HEK293 (cell line): ENCODE measurements at regions not wholly inside any gene's neighbourhood (a gene's known extent, or its start where the extent isn't known, plus 50 kb on each side); places are given as distances from the start of the nearest gene placed in this dataset.
A peak's percentile ranks its signal among the peaks of the same experiment; 100 is the strongest.

Source experiments
- BCL11B ChIP-seq: fragments of 450-650 bp; formaldehyde crosslinking; IDR thresholded peaks from 2 replicates; pipeline ENCODE4 v1.5.1; 2016; ENCODE audit warnings: low read depth, missing biosample characterization, missing genetic modification characterization
- GFI1B ChIP-seq: fragments of 450-650 bp; formaldehyde crosslinking; IDR thresholded peaks from 2 replicates; pipeline ENCODE4 v1.5.1; 2016; ENCODE audit warnings: missing biosample characterization, missing genetic modification characterization
- GLI2 ChIP-seq: fragments of 450-650 bp; formaldehyde crosslinking; IDR thresholded peaks from 2 replicates; pipeline ENCODE4; 2017; ENCODE audit warnings: missing biosample characterization, missing genetic modification characterization, low read depth, borderline replicate concordance
- GLIS1 ChIP-seq: fragments of 450-650 bp; formaldehyde crosslinking; IDR thresholded peaks from 2 replicates; pipeline ENCODE4 v1.5.1; 2016; ENCODE audit warnings: missing biosample characterization, missing genetic modification characterization
- HIC1 ChIP-seq: fragments of 450-650 bp; formaldehyde crosslinking; IDR thresholded peaks from 2 replicates; pipeline ENCODE4 v1.5.1; 2016; ENCODE audit warnings: missing biosample characterization, missing genetic modification characterization
- KLF7 ChIP-seq: fragments of 450-650 bp; formaldehyde crosslinking; IDR thresholded peaks from 2 replicates; pipeline ENCODE4 v1.5.1; 2016; ENCODE audit warnings: missing biosample characterization, missing genetic modification characterization, borderline replicate concordance
- MYNN ChIP-seq: fragments of 450-650 bp; formaldehyde crosslinking; IDR thresholded peaks from 2 replicates; pipeline ENCODE4 v1.5.1; 2016; ENCODE audit warnings: missing biosample characterization, missing genetic modification characterization, borderline replicate concordance
- OVOL3 ChIP-seq: fragments of 450-650 bp; formaldehyde crosslinking; IDR thresholded peaks from 2 replicates; pipeline ENCODE4 v1.5.1; 2016; ENCODE audit warnings: missing biosample characterization, missing genetic modification characterization
- REST ChIP-seq: fragments of 450-650 bp; formaldehyde crosslinking; IDR thresholded peaks from 2 replicates; pipeline ENCODE4 v1.5.1; 2016; ENCODE audit warnings: missing biosample characterization, missing genetic modification characterization
- SP3 ChIP-seq: fragments of 450-650 bp; formaldehyde crosslinking; IDR thresholded peaks from 2 replicates; pipeline ENCODE4 v1.5.1; 2016; ENCODE audit warnings: missing biosample characterization, missing genetic modification characterization
- ZEB2 ChIP-seq: fragments of 450-650 bp; formaldehyde crosslinking; IDR thresholded peaks from 2 replicates; pipeline ENCODE4 v1.5.1; 2016; ENCODE audit warnings: missing biosample characterization, missing genetic modification characterization
- ZNF121 ChIP-seq: fragments of 450-650 bp; formaldehyde crosslinking; IDR thresholded peaks from 2 replicates; pipeline ENCODE4 v1.5.1; 2016; ENCODE audit warnings: missing biosample characterization, missing genetic modification characterization
- ZNF146 ChIP-seq: fragments of 450-650 bp; formaldehyde crosslinking; IDR thresholded peaks from 2 replicates; pipeline ENCODE4 v1.5.1; 2016; ENCODE audit warnings: missing biosample characterization, missing genetic modification characterization
- ZNF18 ChIP-seq: fragments of 450-650 bp; formaldehyde crosslinking; IDR thresholded peaks from 2 replicates; pipeline ENCODE4 v1.5.1; 2016; ENCODE audit warnings: missing biosample characterization, missing genetic modification characterization
- ZNF19 ChIP-seq: fragments of 450-650 bp; formaldehyde crosslinking; IDR thresholded peaks from 2 replicates; pipeline ENCODE4; 2016; ENCODE audit warnings: missing biosample characterization, missing genetic modification characterization, low read depth
- ZNF202 ChIP-seq: fragments of 450-650 bp; formaldehyde crosslinking; IDR thresholded peaks from 2 replicates; pipeline ENCODE4 v1.5.1; 2016; ENCODE audit warnings: missing biosample characterization, missing genetic modification characterization, borderline replicate concordance
- ZNF223 ChIP-seq: fragments of 450-650 bp; formaldehyde crosslinking; IDR thresholded peaks from 2 replicates; pipeline ENCODE4 v1.5.1; 2016; ENCODE audit warnings: missing biosample characterization, missing genetic modification characterization
- ZNF266 ChIP-seq: fragments of 450-650 bp; formaldehyde crosslinking; IDR thresholded peaks from 2 replicates; pipeline ENCODE4 v1.5.1; 2016; ENCODE audit warnings: missing biosample characterization, missing genetic modification characterization, low read depth
- ZNF341 ChIP-seq: fragments of 450-650 bp; formaldehyde crosslinking; IDR thresholded peaks from 2 replicates; pipeline ENCODE4; 2016; ENCODE audit warnings: low read depth, missing biosample characterization, missing genetic modification characterization
- ZNF354C ChIP-seq: fragments of 450-650 bp; formaldehyde crosslinking; IDR thresholded peaks from 2 replicates; pipeline ENCODE4 v1.5.1; 2016; ENCODE audit warnings: missing biosample characterization, missing genetic modification characterization, low read depth, borderline replicate concordance
- ZNF394 ChIP-seq: fragments of 450-650 bp; formaldehyde crosslinking; IDR thresholded peaks from 2 replicates; pipeline ENCODE4 v1.5.1; 2016; ENCODE audit warnings: missing biosample characterization, missing genetic modification characterization, mild to moderate bottlenecking, moderate library complexity, borderline replicate concordance
- ZNF510 ChIP-seq: fragments of 450-650 bp; formaldehyde crosslinking; IDR thresholded peaks from 2 replicates; pipeline ENCODE4 v1.5.1; 2018; ENCODE audit warnings: mild to moderate bottlenecking, missing genetic modification characterization, missing biosample characterization; ENCODE audit not compliant: insufficient replicate concordance
- ZNF529 ChIP-seq: fragments of 450-650 bp; formaldehyde crosslinking; IDR thresholded peaks from 2 replicates; pipeline ENCODE4 v1.5.1; 2017; ENCODE audit warnings: missing genetic modification characterization, missing biosample characterization; ENCODE audit not compliant: insufficient replicate concordance
- ZNF580 ChIP-seq: fragments of 450-650 bp; formaldehyde crosslinking; IDR thresholded peaks from 2 replicates; pipeline ENCODE4 v1.5.1; 2016; ENCODE audit warnings: missing biosample characterization, missing genetic modification characterization
- ZNF623 ChIP-seq: fragments of 450-650 bp; formaldehyde crosslinking; IDR thresholded peaks from 2 replicates; pipeline ENCODE4 v1.5.1; 2016; ENCODE audit warnings: missing biosample characterization, missing genetic modification characterization
- ZNF639 ChIP-seq: fragments of 450-650 bp; formaldehyde crosslinking; IDR thresholded peaks from 2 replicates; pipeline ENCODE4 v1.5.1; 2016; ENCODE audit warnings: missing biosample characterization, missing genetic modification characterization
- ZNF654 ChIP-seq: fragments of 450-650 bp; formaldehyde crosslinking; IDR thresholded peaks from 2 replicates; pipeline ENCODE4 v1.5.1; 2016; ENCODE audit warnings: low read depth, missing biosample characterization, missing genetic modification characterization
- ZNF664 ChIP-seq: fragments of 450-650 bp; formaldehyde crosslinking; IDR thresholded peaks from 2 replicates; pipeline ENCODE4 v1.5.1; 2016; ENCODE audit warnings: missing biosample characterization, missing genetic modification characterization
- ZSCAN4 ChIP-seq: fragments of 450-650 bp; formaldehyde crosslinking; IDR thresholded peaks from 2 replicates; pipeline ENCODE4 v1.5.1; 2017; ENCODE audit warnings: missing biosample characterization, missing genetic modification characterization
- ZXDB ChIP-seq: fragments of 450-650 bp; formaldehyde crosslinking; IDR thresholded peaks from 2 replicates; pipeline ENCODE4 v1.5.1; 2016; ENCODE audit warnings: missing biosample characterization, missing genetic modification characterization

GRCh38 chrX:115884121-115884520 lies 286.4 kb upstream of the AGTR2 start (continued):
- TF ChIP-seq ZXDB (peak; percentile 85), HIC1 (tag by site-specific recombination) (peak; percentile 55; the same call in 1 of the 2 replicates), ZNF18 (tag by site-specific recombination) (peak; percentile 75), ZNF529 (tag by site-specific recombination) (peak; percentile 86), ZNF394 (tag by site-specific recombination) (peak; percentile 99), ZNF510 (tag by site-specific recombination) (peak; percentile 87), GLI2 (peak; percentile 37; the same call in 1 of the 2 replicates), ZNF121 (tag by site-specific recombination) (peak; percentile 79; the same call in 1 of the 2 replicates), ZNF654 (tag by site-specific recombination) (peak; percentile 80), ZNF202 (tag by site-specific recombination) (peak; percentile 99), KLF7 (tag by site-specific recombination) (peak; percentile 41; the same call in 1 of the 2 replicates), ZNF146 (tag by site-specific recombination) (0 out of 2 replicates have a peak, but pooled peaks have one; percentile 16), ZNF341 (peak; percentile 70), OVOL3 (peak; percentile 81), BCL11B (tag by site-specific recombination) (peak; percentile 53; the same call in 1 of the 2 replicates), GFI1B (peak; percentile 71), ZEB2 (tag by site-specific recombination) (peak; percentile 43; the same call in 1 of the 2 replicates), REST (tag by site-specific recombination) (peak; percentile 68), ZNF639 (tag by site-specific recombination) (peak; percentile 71; the same call in 1 of the 2 replicates), ZNF354C (tag by site-specific recombination) (peak; percentile 98), GLIS1 (peak; percentile 19; the same call in 1 of the 2 replicates), ZSCAN4 (tag by site-specific recombination) (0 out of 2 replicates have a peak, but pooled peaks have one; percentile 22), ZNF266 (tag by site-specific recombination) (peak; percentile 96), ZNF19 (tag by site-specific recombination) (peak; percentile 89), MYNN (tag by site-specific recombination) (0 out of 2 replicates have a peak, but pooled peaks have one; percentile 42), ZNF623 (tag by site-specific recombination) (peak; percentile 81), SP3 (tag by site-specific recombination) (peak; percentile 19; the same call in 1 of the 2 replicates), ZNF664 (peak; percentile 33; the same call in 1 of the 2 replicates), ZNF580 (tag by site-specific recombination) (peak; percentile 70; the same call in 1 of the 2 replicates), ZNF223 (peak; percentile 64; the same call in 1 of the 2 replicates)
